Liver (tissue), 8 donors: ENCODE measurements at regions not wholly inside any gene's neighbourhood (a gene's known extent, or its start where the extent isn't known, plus 50 kb on each side); places are given as distances from the start of the nearest gene placed in this dataset.

Source experiments
- DNase-seq: peaks from one replicate; pipeline ENCODE4 v3.0.0-alpha.2; 2017; ENCODE audit warnings: low spot score
- H3K27ac ChIP-seq, 2 donors: one replicate each; pipeline ENCODE4 v1.7.0; 2013; ENCODE audit warnings: inconsistent platforms in 2 of 2, low read length in 2 of 2, control low read depth in 1 of 2, low read depth in 1 of 2, mild to moderate bottlenecking in 1 of 2
- H3K27me3 ChIP-seq, 4 donors: one replicate each; pipeline versions ENCODE4 v1.6.1 to v1.7.0; 2013; ENCODE audit warnings: low read length in 3 of 4, inconsistent platforms in 1 of 4, mild to moderate bottlenecking in 1 of 4, moderate library complexity in 1 of 4; ENCODE audit not compliant: control insufficient read depth in 4 of 4, insufficient read depth in 4 of 4
- H3K36me3 ChIP-seq, 4 donors: one replicate each; pipeline versions ENCODE4 v1.6.1 to v1.7.0; 2013; ENCODE audit warnings: low read length in 3 of 4, mild to moderate bottlenecking in 3 of 4, low read depth in 1 of 4, moderate library complexity in 1 of 4; ENCODE audit not compliant: control insufficient read depth in 4 of 4, insufficient read depth in 3 of 4
- H3K4me1 ChIP-seq, 4 donors: one replicate each; pipeline versions ENCODE4 v1.6.1 to v1.7.0; 2013; ENCODE audit warnings: low read length in 3 of 4, mild to moderate bottlenecking in 3 of 4, moderate library complexity in 1 of 4; ENCODE audit not compliant: control insufficient read depth in 4 of 4, insufficient read depth in 4 of 4
- H3K4me3 ChIP-seq, 3 donors: one replicate each; pipeline versions ENCODE4 v1.6.1 to v1.7.0; 2013; ENCODE audit warnings: low read length in 3 of 3, control low read depth in 1 of 3, low read depth in 1 of 3, mild to moderate bottlenecking in 1 of 3
- H3K9ac ChIP-seq, 2 donors: one replicate each; pipeline ENCODE4 v1.7.0; 2013; ENCODE audit warnings: low read length in 2 of 2, mild to moderate bottlenecking in 2 of 2, moderate library complexity in 2 of 2, control low read depth in 1 of 2, low read depth in 1 of 2
- H3K9me3 ChIP-seq, 4 donors: one replicate each; pipeline versions ENCODE4 v1.6.1 to v1.7.0; 2013; ENCODE audit warnings: low read length in 3 of 4; ENCODE audit not compliant: control insufficient read depth in 4 of 4
- ATF3 ChIP-seq: IDR thresholded peaks from 2 replicates; pipeline ENCODE4 v1.6.1; 2016; ENCODE audit warnings: antibody characterized with exemption
- CTCF ChIP-seq: fragments of 150-350 bp; IDR thresholded peaks from 2 replicates; pipeline ENCODE4 v1.5.1; 2017; ENCODE audit warnings: improper control_type of control experiment, low read depth, low read length; ENCODE audit not compliant: missing input control
- EGR1 ChIP-seq, 2 donors: IDR thresholded peaks; 2 replicates each; pipeline ENCODE4 v1.6.1; 2016 to 2018; ENCODE audit warnings: antibody characterized with exemption in 2 of 2, low read depth in 2 of 2
- FOXA1 ChIP-seq: IDR thresholded peaks from 2 replicates; pipeline ENCODE4 v1.6.1; 2016; ENCODE audit warnings: antibody characterized with exemption
- FOXA2 ChIP-seq: IDR thresholded peaks from 2 replicates; pipeline ENCODE4 v1.6.1; 2016; ENCODE audit warnings: antibody characterized with exemption
- GABPA ChIP-seq, 2 donors: IDR thresholded peaks in 1 of 2; conservative IDR thresholded peaks in 1 of 2; 2 replicates each; pipeline ENCODE4 v1.6.1; 2016; ENCODE audit warnings: antibody characterized with exemption in 2 of 2, mild to moderate bottlenecking in 1 of 2, moderate library complexity in 1 of 2
- HNF4A ChIP-seq, 2 donors: conservative IDR thresholded peaks; 2 replicates each; pipeline ENCODE4 v1.6.1; 2016; ENCODE audit warnings: antibody characterized with exemption in 2 of 2, mild to moderate bottlenecking in 2 of 2
- HNF4G ChIP-seq: IDR thresholded peaks from 2 replicates; pipeline ENCODE4 v1.6.1; 2016; ENCODE audit warnings: antibody characterized with exemption
- JUND ChIP-seq, 2 donors: IDR thresholded peaks; 2 replicates each; pipeline ENCODE4 v1.6.1; 2016; ENCODE audit warnings: antibody characterized with exemption in 2 of 2
- MAX ChIP-seq: IDR thresholded peaks from 2 replicates; pipeline ENCODE4 v1.6.1; 2016; ENCODE audit warnings: antibody characterized with exemption
- NR2F2 ChIP-seq: IDR thresholded peaks from 2 replicates; pipeline ENCODE4 v1.6.1; 2016; ENCODE audit warnings: antibody characterized with exemption
- RAD21 ChIP-seq, 2 donors: IDR thresholded peaks; 2 replicates each; pipeline ENCODE4 v1.6.1; 2016; ENCODE audit warnings: antibody characterized with exemption in 2 of 2, mild to moderate bottlenecking in 2 of 2
- REST ChIP-seq: IDR thresholded peaks from 2 replicates; pipeline ENCODE4 v1.6.1; 2016; ENCODE audit warnings: antibody characterized with exemption, mild to moderate bottlenecking
- RXRA ChIP-seq, 2 donors: IDR thresholded peaks; 2 replicates each; pipeline ENCODE4 v1.6.1; 2017 to 2018; ENCODE audit warnings: antibody characterized with exemption in 2 of 2, mild to moderate bottlenecking in 1 of 2
- SP1 ChIP-seq: IDR thresholded peaks from 2 replicates; pipeline ENCODE4 v1.6.1; 2018; ENCODE audit warnings: antibody characterized with exemption, mild to moderate bottlenecking
- TAF1 ChIP-seq: conservative IDR thresholded peaks from 2 replicates; pipeline ENCODE4 v1.6.1; 2016; ENCODE audit warnings: antibody characterized with exemption, mild to moderate bottlenecking
- YY1 ChIP-seq: IDR thresholded peaks from 2 replicates; pipeline ENCODE4 v1.6.1; 2016; ENCODE audit warnings: antibody characterized with exemption, mild to moderate bottlenecking
- ZBTB33 ChIP-seq: IDR thresholded peaks from 2 replicates; pipeline ENCODE4 v1.6.1; 2016; ENCODE audit warnings: antibody characterized with exemption
- WGBS: extraction: QIAGEN DNeasy Blood & Tissue Kit; methylation state at CpG from one replicate; pipeline ENCODE4 v1.1.7; 2013; 5-methylcytosine and 5-hydroxymethylcytosine counted together
- donor health status: healthy.
- donor health status: healthy.
- donor health status: healthy.
- donor health status: healthy.
- donor health status: healthy.

GRCh38 chr10:105986912-105987635 is 1177.4 kb downstream of the SORCS1 start:
- Histone ChIP-seq H3K27ac (no peak overlapping the region), H3K4me3 (no peak overlapping the region)
- no peak for DNase-seq

More at GRCh38 chr10:105986912-105987635, 1177.4 kb downstream of the SORCS1 start:
- TF ChIP-seq FOXA1, result no peak
- TF ChIP-seq YY1, result no peak
- TF ChIP-seq SP1, result no peak
- TF ChIP-seq CTCF, result no peak
- no peak for TF ChIP-seq RXRA (IDR thresholded peaks at IDR 0.05)
- no peak for TF ChIP-seq NR2F2
- TF ChIP-seq TAF1, result no peak
- TF ChIP-seq ZBTB33, result no peak
- TF ChIP-seq JUND (IDR thresholded peaks at IDR 0.05), result no peak
- no peak for TF ChIP-seq REST
- TF ChIP-seq FOXA2, result no peak
- TF ChIP-seq HNF4A (conservative IDR thresholded peaks at IDR 0.05), result no peak
- no peak for TF ChIP-seq HNF4G
- TF ChIP-seq ATF3, result no peak
- no peak for TF ChIP-seq GABPA (IDR thresholded peaks at IDR 0.05 in 1 of 2, conservative IDR thresholded peaks at IDR 0.05 in 1 of 2)
- TF ChIP-seq EGR1 (IDR thresholded peaks at IDR 0.05; ENCODE audit: low read depth in 2 of 2), result no peak
- TF ChIP-seq MAX, result no peak
- TF ChIP-seq RAD21 (IDR thresholded peaks at IDR 0.05), result no peak
- Histone ChIP-seq H3K4me1 (peaks cover 1 to 4% (median 3%) of the 10 kb centered on the region in 4 donors), H3K27me3 (no peaks in the 10 kb centered on the region), H3K9me3 (no peaks in the 10 kb centered on the region), H3K36me3 (no peaks in the 10 kb centered on the region), H3K9ac (no peak overlapping the region)
- 65% methylated on average over 3 of the region's 3 CpGs for WGBS
